HG03196 (cell line): ENCODE measurements at regions not wholly inside any gene's neighbourhood (a gene's known extent, or its start where the extent isn't known, plus 50 kb on each side); places are given as distances from the start of the nearest gene placed in this dataset.
"Not testable (repeated sequence)": the region's sequence is repeated elsewhere in the genome, so short reads cannot be mapped to it uniquely, and the experiment has no call there.

Source experiments
- ATAC-seq: cut with Tn5 transposase; IDR thresholded peaks from one replicate; pipeline ENCODE4 v1.9.1; 2021; ENCODE audit not compliant: unreplicated experiment

DNA sequence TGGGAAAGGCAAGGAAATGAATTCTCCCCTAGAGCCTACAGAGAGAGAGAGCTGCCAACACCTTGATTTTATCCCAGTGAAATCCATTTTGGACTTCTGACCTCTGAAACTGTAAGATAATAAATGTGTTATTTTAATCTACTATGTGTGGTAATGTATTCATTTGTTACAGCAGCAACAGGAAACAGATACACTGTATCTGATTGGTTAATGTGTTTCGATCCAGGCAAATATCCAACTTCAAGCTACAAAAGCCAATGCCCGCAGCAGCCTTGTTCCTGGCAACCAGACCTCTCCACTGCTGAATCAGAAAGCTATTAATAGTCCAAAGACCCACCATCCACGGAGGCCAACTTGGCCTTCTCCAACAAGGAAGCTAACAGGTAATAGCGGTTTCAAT is 318.1 kb downstream of the PTTG2 start:
- no peak for ATAC-seq

GRCh38 chr4:38279077-38279476 is 318.9 kb downstream of the PTTG2 start:
- ATAC-seq: no peak

DNA sequence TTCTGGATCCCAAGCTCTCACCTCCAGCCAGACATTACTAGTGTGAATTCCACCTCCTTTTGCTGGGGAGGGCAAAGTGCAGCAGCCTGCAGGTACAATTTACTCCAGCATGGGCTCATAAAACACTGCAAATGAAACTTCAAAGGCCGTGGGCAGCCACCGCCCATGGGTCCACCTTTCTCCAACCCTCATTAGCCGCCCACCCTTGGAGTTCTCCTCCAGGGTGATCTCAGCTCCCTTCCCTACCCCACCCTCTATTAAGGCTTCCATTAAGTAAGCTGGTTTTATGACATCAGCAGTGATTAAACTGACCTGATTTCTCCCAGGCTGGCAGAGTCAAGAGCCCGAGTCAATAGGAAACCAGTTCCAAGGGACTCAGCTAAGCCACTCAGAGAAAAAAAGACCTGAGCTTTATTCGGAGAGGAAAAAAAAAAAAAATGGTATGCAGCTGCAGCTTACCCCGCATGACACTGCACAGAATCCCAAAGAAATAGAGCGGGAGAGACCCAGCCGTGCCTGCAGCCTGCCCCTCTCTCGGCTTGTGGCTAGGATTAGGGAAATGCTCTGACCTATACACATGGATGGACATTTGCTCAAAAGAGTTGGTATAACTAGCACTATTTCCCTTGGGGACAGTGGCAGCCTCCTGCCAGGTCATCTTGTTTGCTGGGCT is 319.6 kb downstream of the PTTG2 start:
- no peak for ATAC-seq

DNA sequence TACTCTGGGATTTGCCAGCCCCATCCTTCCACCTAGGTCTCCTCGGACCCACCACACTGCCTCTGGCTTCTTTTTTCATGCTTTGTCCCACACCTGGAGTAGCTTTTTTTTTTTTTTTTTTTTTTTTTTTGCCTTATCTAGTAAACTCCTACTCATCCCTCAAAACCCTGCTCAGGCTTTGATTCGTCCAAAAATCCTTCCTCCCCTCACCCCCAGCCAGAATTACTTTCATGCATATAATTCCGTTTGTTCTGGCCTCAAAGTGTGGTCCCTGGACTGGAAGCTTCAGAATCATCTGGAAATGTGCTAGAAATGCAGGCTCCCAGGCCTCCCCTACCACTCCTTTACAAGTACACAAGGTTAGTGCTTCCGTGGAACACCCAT is 320.1 kb downstream of the PTTG2 start:
- no peak for ATAC-seq

DNA sequence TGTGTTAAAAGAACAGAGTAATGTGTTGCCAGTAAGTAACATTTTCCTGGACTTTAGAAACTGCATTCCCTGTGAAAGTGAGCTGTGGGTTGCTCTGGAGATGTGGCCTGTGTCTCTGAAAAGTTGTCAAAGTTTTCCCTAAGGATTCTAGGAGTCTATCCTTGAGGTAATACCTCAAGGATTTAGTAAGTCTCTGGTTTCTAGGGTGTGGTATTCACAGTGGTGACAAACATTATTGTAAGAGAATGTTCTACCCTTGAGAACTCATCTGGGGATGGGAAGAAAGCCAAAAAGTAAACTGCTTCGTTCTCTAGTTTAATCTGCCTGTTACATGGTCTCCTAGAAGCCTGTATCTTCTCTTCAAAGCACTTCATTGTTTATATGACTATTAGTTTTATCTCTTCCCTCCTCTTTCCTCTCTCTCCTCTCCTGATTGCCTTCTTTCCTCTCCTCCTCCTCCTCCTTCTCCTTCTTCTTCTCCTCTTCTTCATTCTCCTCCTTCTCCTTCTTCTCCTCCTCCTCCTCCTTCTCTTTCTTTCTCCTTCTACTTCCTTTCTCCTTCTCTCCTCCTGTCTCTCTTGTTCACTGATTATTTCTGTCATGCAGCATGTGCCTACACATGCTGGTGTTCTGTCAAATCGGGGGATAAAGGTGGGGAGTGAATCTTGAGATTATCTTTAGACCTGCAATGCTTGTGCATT is 321.3 kb downstream of the PTTG2 start:
- no peak for ATAC-seq

DNA sequence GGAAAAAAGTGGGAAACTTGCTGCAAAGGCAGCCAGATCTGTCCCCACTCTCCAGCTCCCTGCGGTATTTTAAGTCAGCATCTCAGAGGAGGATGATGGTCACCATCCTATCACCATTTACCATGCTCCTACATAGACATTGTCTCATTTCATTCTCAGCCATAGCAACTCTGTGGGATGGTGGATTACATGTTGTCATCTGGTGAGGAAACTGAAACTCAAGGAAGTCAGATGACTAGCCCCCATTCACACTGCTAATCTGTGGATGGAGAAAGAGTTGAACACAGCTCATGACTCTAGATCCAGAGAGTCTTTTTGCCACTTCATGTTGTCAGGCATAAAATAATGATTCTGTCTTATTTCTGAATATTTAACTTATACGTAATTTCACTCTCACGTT is 323.5 kb downstream of the PTTG2 start:
- ATAC-seq: no peak

DNA sequence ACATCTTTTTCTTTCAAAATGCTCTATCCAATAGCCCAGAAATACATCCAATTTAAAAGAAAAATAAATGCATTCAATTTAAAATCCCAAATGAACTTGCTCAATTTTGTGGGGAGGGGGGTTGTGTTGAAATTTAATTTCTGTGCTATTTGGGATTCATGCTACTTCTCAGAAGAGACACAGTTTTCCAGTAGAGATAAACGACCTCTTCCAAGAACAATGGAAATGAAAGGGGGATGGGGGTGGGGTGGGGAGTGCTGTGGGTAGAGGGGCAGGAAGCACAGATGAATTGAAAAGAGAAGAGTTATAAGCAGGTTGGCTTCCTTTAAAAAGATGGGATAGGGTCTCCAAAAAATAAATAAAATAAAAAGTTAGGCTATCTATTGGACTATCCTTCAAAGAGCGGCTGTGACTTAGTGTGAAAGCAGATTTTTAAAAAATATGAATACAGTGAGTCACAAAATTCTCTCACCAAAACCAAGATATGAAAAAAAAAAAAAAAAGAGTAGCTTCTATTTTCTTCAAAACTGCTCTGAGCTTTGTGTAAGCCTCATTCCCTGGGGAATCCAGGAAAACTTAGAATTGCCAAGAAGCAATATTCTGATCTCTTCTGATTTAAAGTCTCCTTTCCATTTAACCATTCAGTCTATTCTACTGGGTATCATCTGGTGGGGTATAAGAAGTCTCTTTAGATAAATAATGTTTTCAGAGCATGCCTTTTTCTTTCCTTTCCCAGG is 324.3 kb downstream of the PTTG2 start:
- ATAC-seq: no peak

- ATAC-seq: no peak
Observed at GRCh38 chr4:38287101-38287851, 327.1 kb downstream of the PTTG2 start.

DNA sequence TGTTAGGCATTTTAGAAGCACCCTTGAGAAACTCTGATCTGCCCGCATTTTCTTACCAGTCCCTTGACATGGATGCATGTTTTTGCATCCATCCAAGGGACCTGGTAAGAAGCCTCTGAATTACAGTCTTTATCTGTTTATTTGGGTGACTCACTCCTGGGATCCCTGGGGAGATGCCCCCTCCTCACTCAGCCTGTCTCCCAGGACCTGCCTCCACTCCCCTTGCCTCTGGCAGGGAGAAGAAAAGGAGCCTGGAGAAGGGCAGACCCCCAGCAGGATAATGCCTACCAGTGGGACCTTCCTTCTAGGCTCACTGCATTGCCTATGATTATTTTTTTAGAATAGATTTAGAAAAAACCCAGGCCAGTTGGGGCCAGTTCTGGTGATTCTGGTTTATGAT is 329.4 kb downstream of the PTTG2 start:
- no peak for ATAC-seq

- no peak for ATAC-seq
Observed at GRCh38 chr4:38290366-38290765, 330.2 kb downstream of the PTTG2 start.

DNA sequence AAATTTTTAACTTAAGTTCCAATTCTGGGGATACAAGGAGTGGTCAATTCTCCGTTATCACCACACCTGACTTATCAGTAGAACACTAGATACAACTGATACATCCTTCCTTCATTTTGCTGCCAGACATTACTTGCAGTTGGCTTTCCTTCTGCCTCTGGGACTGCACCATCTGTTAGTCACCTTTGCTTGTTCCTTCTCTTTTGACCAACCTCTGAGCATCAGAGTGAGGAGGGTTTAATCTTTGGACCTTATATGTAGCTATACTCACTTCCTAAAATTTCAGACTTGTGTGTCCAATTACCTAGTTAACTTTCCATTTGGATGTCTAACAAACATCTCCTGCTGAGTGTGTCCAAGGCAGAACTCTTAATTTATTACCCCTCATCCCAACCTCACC is 330.7 kb downstream of the PTTG2 start:
- ATAC-seq: no peak

- ATAC-seq: no peak
Observed at GRCh38 chr4:38292529-38292928, 332.3 kb downstream of the PTTG2 start.

DNA sequence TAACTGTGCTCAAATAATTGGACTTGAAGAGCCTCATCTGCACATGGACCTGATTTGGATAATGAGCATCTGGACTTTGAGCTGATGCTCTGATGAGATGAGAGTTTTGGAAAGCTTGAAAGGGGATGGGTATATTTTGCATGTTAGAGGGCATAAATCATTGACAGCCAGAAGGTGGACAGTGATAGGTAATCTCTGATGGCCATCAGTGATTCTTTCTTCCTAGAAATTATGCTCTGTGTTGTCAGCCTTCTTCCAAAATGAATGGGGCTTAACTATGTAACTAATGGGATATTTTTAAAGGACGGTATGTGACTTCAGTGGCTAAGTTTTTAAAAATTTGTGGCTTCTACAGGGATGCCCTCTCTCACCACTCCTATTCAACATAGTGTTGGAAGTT is 334.0 kb downstream of the PTTG2 start:
- ATAC-seq: no peak

DNA sequence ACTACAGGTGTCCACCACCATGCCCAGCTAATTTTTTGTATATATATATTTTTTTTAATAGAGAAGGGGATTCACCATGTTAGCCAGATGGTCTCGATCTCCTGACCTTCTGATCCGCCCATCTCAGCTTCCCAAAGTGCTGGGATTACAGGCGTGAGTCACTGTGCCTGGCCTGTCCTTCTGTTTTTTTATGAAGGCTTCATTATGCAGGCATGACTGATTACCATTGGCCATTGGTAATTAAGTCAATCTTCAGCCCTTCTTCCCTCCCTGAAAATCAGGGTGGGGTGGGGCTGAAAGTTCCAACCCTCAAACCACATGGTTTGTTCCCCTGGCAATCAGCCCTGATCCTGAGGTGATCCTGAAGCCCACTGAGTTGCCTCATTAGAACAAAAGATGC is 336.9 kb downstream of the PTTG2 start:
- no peak for ATAC-seq

- ATAC-seq: no peak
Observed at GRCh38 chr4:38298868-38299713, 338.9 kb downstream of the PTTG2 start.

GRCh38 chr4:38302910-38303309 is 342.7 kb downstream of the PTTG2 start:
- no peak for ATAC-seq

GRCh38 chr4:38304460-38304859 is 344.3 kb downstream of the PTTG2 start:
- ATAC-seq: not testable (repeated sequence)

DNA sequence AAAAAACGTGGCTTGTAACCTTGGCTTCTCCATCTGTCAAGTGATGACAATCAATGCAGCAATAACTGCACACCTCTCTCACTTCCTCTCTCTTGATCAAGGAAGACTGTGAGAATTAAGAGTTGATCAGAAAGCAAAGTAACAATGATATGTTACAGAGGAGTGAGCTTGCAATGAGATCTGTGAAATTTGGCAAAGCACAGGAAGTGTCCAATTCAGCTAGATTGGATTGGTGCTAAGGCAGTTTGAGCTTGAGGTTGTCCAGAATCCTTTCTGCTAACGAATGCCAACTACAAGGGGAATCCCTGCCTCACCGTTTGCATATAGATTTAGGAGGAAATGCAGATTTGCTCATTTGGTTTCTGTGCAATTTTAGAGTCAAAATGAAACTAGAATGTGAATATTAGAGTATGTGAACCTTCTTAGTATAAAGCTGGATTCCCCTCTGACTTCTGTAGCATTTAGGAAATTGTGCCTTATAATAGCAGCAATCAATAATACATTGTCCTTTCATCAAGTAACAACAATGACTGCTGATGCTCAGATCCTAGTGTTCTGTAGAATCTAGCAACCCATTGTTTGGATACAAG is 346.4 kb downstream of the PTTG2 start:
- peak; percentile 70 for ATAC-seq

DNA sequence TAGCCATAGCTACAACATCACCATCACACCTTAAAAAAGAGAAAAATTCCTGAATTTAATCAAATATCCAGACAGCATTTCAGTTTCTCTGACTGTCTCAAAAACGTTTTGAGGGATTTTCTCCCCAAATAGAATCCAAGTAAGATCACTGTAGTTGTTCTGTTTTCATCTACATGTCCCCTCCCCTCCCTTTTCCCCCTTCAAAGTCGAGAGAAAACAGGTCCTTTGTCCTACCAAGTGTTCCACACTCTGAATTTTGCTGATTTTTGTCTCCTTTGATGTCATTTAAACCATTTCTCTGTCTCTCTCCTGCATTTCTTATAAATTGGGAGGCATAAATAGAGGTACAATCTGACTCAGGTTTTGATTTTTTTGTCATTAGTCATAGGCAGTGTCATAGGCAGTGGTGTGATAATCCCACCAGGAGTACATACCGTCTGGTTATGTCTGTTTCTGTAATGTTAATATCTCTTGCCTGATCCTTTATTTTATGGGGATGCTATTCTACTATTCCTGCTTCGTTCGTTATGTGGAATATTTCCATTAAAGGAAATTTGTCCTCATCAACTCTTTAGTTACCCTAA is 348.6 kb downstream of the PTTG2 start:
- ATAC-seq: no peak

DNA sequence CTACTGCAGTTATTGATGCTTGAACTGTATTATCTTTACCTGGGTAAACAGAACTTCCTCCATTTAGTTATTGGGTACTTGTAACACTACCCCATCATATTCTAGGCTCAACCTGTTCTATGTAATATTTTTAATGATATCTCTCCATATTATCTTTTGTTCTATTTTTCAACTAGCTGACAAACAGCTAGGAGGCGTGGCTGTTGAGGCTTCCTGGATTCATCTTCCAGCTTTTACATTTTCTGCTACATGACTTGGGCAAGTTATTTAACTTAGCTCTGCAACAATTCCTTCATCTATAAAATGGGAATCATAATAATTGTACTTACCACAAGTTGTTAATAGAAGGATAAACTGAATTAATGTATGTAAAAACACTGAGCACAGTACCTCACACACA is 349.3 kb downstream of the PTTG2 start:
- ATAC-seq: no peak
